ENCODE measurements at regions not wholly inside any gene's neighbourhood (a gene's known extent, or its start where the extent isn't known, plus 50 kb on each side); places are given as distances from the start of the nearest gene placed in this dataset.
"Not testable (repeated sequence)": the region's sequence is repeated elsewhere in the genome, so short reads cannot be mapped to it uniquely, and the experiment has no call there.

- DNase-seq, result no peak
Observed at GRCh38 chr6:27669624-27670301, 196.9 kb upstream of the ZNF184 start.

- no peak for DNase-seq
Observed at GRCh38 chr6:27669295-27669623, 196.4 kb upstream of the ZNF184 start.

GRCh38 chr6:27668442-27669294 is 195.8 kb upstream of the ZNF184 start:
- DNase-seq, result no peak

DNA sequence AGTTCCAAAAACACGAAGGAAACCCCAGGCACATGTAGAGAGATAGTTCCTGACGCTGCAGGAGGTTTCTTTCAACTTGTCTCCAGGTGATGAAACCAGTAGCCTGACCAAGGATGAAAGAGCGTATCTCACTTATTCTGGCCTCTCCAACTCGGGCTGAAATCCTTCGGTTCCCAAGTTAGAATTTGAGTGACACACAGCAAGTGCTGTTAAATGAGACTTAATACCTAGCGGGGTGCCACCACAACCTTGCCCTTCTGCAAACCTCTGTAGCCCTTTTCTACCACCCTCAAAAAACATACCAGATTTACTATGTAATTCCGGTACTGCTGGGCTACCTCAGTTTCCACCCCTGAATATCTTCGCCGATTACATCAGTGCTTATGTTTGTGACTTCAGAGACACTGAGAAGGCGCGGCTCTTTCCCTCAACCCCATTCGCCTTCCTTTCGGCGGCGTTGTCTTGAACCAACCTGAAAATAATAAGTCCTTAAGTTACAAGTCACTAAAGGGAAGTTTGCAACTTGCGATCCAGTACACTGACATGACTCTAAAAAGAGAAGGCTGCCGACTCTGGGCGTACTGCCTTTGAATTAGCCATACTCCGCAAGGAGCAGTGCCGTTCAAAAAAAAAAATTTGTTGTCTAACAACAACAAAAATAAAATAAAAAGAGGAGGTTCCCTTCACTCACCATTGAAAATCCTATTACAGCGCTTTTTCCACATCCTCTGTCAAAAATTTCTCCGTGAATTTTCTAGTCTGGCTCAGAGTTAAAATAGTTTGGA is 194.9 kb upstream of the ZNF184 start:
- no peak for DNase-seq

- no peak for DNase-seq
Observed at GRCh38 chr6:27667016-27667656, 194.2 kb upstream of the ZNF184 start.

GRCh38 chr6:27662769-27663168 is 189.9 kb upstream of the ZNF184 start:
- no peak for DNase-seq

DNA sequence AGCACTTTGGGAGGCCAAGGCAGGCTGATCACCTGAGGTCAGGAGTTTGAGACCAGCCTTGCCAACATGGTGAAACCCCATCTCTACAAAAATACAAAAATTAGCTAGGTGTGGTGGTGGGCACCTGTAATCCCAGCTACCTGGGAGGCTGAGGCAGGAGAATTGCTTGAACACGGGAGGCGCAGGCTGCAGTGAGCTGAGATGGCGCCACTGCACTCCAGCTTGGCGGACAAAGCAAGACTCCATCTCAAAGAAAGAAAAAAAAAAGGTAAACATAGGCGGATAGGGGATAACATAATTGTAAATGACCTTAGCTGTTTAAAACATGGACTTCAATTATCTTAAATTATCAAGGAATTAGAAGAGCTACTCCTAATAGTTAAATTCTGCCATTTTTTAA is 189.3 kb upstream of the ZNF184 start:
- DNase-seq, result not testable (repeated sequence)

DNA sequence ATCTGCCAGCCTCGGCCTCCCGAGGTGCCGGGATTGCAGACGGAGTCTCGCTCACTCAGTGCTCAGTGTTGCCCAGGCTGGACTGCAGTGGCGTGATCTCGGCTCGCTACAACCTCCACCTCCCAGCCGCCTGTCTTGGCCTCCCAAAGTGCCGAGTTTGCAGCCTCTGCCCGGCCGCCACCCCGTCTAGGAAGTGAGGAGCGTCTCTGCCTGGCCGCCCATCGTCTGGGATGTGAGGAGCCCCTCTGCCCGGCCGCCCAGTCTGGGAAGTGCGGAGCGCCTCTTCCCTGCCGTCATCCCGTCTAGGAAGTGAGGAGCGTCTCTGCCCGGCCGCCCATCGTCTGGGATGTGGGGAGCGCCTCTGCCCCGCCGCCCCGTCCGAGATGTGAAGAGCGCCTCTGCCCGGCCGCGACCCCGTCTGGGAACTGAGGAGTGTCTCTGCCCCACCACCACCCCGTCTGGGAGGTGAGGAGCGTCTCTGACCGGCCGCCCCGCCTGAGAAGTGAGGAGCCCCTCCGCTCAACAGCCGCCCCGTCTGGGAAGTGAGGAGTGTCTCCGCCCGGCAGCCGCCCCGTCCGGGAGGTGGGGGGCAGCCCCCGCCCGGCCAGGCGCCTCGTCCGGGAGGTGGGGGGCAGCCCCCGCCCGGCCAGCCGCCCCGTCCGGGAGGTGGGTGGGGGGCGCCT is 180.4 kb upstream of the ZNF184 start:
- not testable (repeated sequence) for DNase-seq

DNA sequence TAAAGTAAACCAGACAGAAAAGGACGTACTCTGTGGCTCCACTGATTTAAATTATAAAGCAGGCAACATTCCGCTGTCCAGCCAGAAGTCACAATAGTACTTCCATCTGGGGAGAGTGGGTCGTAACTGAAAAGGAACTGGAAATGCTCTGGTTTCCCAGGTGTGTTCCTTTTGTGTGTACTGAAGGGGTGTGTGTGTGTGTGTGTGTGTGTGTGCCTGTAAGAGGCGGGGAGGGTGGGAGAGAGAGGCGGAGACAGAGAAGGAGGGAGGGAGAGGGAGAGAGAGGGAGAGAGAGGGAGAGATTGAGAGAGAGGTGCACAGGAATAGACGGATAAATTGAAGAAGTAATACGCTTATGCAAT is 178.4 kb upstream of the ZNF184 start:
- DNase-seq, result no peak

- no peak for DNase-seq
Observed at GRCh38 chr6:27650620-27651370, 177.9 kb upstream of the ZNF184 start.

- DNase-seq, result no peak
Observed at GRCh38 chr6:27644528-27644927, 171.6 kb upstream of the ZNF184 start.

DNA sequence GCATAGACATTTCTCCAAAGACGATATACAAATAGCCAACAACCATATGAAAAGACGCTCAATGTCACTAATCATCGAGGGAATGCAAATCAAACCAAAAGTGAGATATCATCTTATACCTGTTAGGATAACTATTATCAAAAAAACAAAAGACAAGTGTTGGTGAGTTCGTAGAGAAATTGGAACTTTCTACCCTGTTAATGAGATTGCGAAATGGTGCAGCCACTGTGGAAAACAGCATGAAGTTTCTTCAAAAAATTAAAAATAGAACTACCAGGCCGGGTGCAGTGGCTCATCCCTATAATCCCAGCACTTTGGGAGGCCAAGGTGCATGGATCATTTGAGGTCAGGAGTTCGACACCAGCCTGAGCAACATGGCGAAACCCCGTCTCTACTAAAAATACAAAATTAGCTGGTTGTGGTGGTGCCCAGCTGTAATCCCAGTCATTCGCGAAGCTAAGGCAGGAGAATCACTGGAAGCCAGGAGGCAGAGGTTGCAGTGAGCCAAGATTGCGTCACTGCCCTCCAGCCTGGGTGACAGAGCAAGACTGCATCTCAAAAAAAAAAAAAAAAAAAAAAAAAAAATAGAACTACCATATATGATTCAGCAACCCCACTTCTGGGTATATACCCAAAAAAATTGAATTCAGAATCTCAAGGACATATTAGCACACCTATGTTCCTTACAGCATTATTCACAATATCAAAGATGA is 170.0 kb upstream of the ZNF184 start:
- no peak for DNase-seq

DNA sequence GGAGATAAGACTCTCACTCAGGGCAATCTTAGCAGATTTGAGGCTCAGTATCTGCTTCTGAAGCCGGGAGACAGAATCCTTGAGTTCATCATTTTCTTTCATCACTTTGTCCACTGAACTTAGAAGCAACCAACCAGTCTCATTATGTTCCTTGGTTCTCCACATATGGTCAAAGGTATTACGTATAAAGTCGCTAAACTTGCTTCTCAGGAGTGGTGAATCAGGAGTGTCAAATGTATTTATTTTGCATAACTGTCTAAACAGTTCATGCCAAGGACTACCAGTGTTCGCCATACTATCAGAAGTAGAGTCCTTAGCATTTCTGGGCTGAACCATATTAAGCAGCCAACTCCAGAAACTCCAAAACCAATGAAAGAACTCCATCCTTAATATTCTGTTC is 163.0 kb upstream of the ZNF184 start:
- DNase-seq, result not testable (repeated sequence)

DNA sequence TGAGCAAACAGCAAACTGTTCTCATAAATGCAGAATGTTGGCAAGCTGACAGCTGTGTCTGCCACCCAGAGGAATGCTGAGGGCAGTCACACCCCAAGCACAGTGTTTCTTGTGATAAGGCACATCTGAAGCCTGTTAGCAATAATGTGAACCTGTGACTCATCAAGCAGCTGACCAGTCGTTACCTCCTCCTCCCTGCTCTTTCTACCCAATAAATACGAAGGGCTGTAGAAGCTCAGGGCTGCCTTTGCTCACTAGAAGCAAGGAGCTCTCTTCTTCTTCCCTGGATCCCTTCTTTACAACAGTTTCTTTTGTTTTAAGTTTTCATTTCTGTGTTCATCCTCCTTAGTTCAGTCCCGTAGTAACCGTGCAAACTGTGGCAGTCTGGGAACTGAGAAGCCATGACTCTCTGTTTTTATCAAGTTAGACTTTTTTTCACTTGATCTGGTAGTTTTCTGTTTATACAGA is 160.3 kb upstream of the ZNF184 start:
- not testable (repeated sequence) for DNase-seq

DNA sequence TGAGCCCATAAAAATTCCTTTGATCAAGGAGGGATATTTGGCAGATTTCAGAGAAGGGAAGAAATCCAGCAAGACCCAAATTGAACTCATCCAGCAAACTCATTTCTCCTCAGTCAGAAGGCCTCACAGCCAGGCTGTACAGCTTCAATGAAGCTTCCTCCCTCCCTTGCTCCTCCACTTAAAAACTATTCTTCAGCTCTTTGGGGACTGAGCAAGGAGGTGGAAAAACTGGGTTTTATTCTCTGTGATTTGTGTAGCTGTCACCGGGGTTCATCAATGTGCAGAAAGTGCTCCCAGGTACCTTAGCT is 158.7 kb upstream of the ZNF184 start:
- no peak for DNase-seq

DNA sequence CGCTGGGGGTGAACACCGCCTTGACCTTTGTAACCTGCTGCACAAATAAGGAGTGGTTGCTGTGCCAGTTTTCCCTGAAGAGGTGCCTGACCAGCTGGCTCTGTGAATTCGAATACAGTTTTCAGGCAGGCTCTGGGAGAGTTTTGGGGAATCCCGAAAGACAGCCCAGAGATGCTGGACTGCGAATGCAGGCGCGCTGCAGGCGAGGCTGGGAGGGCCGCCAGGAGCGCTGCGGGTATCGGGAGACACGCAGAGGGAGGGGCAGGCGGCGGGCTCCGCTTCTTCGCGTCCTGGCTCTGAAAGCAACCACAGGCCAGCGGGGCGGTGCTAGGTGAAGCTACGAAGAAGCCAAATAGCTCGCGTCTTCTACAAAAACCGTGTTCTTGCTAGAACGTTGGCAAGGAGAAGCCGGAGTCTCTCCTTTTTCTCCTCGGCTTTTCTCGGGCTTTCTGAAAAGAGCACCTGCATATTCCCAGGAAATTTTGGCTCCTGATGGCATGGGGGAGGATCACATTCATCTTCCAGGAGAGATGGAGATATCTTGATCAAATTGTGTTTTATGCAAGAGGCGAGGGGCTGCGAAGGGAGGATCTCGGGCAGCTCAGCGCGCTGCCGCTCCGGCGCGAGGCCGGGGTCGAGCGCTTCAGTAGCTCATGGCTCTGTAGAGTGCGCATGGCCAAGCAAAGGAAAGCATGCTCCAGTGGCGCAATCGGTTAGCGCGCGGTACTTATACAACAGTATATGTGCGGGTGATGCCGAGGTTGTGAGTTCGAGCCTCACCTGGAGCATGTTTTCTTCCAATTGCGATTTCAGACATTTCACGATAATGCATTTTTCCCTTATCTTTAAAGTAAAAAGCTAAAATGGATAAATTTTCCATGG is 158.1 kb upstream of the ZNF184 start:
- no peak for DNase-seq

GRCh38 chr6:27624694-27625262 is 151.9 kb upstream of the ZNF184 start:
- DNase-seq, result no peak

GRCh38 chr6:27623103-27623502 is 150.2 kb upstream of the ZNF184 start:
- no peak for DNase-seq

- no peak for DNase-seq
Observed at GRCh38 chr6:27619436-27619835, 146.5 kb upstream of the ZNF184 start.

Measured in skin of body (tissue), 1 donor.